ENCODE measurements at regions not wholly inside any gene's neighbourhood (a gene's known extent, or its start where the extent isn't known, plus 50 kb on each side); places are given as distances from the start of the nearest gene placed in this dataset.

- no peaks in the 10 kb centered on the region for H3K9me3 Mint-ChIP-seq
- no peaks in the 10 kb centered on the region for H3K36me3 Mint-ChIP-seq
- no peak for ATAC-seq
- H3K27ac Mint-ChIP-seq: no peak overlapping the region
- H3K4me3 Mint-ChIP-seq: no peak overlapping the region
- H3K4me1 Mint-ChIP-seq: no peaks in the 10 kb centered on the region
- peaks cover 29% of the 10 kb centered on the region for H3K27me3 Mint-ChIP-seq
Measured at GRCh38 chr1:110736900-110737605, 62.3 kb upstream of the KCNA3 start.

- H3K27ac Mint-ChIP-seq: no peak overlapping the region
- H3K36me3 Mint-ChIP-seq: no peaks in the 10 kb centered on the region
- H3K4me1 Mint-ChIP-seq: no peaks in the 10 kb centered on the region
- no peak overlapping the region for H3K4me3 Mint-ChIP-seq
- no peaks in the 10 kb centered on the region for H3K9me3 Mint-ChIP-seq
- ATAC-seq: no peak
- peaks cover 29% of the 10 kb centered on the region for H3K27me3 Mint-ChIP-seq
Measured at GRCh38 chr1:110734133-110734680, 59.5 kb upstream of the KCNA3 start.

GRCh38 chr1:110731529-110731928 lies 56.8 kb upstream of the KCNA3 start:
- no peaks in the 10 kb centered on the region for H3K36me3 Mint-ChIP-seq
- peaks cover 13% of the 10 kb centered on the region for H3K4me1 Mint-ChIP-seq
- no peak overlapping the region for H3K27ac Mint-ChIP-seq
- no peaks in the 10 kb centered on the region for H3K9me3 Mint-ChIP-seq
- no peak for ATAC-seq
- peaks cover 17% of the 10 kb centered on the region for H3K27me3 Mint-ChIP-seq
- no peak overlapping the region for H3K4me3 Mint-ChIP-seq

GRCh38 chr1:110728388-110729001 lies 53.8 kb upstream of the KCNA3 start:
- Mint-ChIP-seq H3K36me3 (no peaks in the 10 kb centered on the region), H3K27ac (no peak overlapping the region), H3K4me1 (peaks cover 22% of the 10 kb centered on the region), H3K4me3 (no peak overlapping the region), H3K27me3 (no peaks in the 10 kb centered on the region), H3K9me3 (no peaks in the 10 kb centered on the region)
- no peak for ATAC-seq

GRCh38 chr1:110727246-110727645 lies 52.5 kb upstream of the KCNA3 start:
- Mint-ChIP-seq H3K27me3 (no peaks in the 10 kb centered on the region), H3K36me3 (no peaks in the 10 kb centered on the region), H3K9me3 (no peaks in the 10 kb centered on the region), H3K4me1 (peaks cover 22% of the 10 kb centered on the region), H3K4me3 (peak overlapping the region; percentile 52), H3K27ac (peak overlapping the region; percentile 60)
- ATAC-seq: no peak

GRCh38 chr1:110726755-110727154 lies 52.0 kb upstream of the KCNA3 start:
- H3K27ac Mint-ChIP-seq: peak overlapping the region; percentile 60
- ATAC-seq: peak; percentile 84
- H3K9me3 Mint-ChIP-seq: no peaks in the 10 kb centered on the region
- H3K4me3 Mint-ChIP-seq: peak overlapping the region; percentile 52
- H3K4me1 Mint-ChIP-seq: peaks cover 22% of the 10 kb centered on the region
- H3K27me3 Mint-ChIP-seq: no peaks in the 10 kb centered on the region
- H3K36me3 Mint-ChIP-seq: no peaks in the 10 kb centered on the region

Measured in stimulated activated memory B cell treated with anti-CD40 and anti-IgM and Interleukin-4, amounts not matched to agents 10 μg/mL and 1 μg/mL and 100 μg/mL, for 72 hours (primary cell).